ENCODE measurements at regions not wholly inside any gene's neighbourhood (a gene's known extent, or its start where the extent isn't known, plus 50 kb on each side); places are given as distances from the start of the nearest gene placed in this dataset.

DNA sequence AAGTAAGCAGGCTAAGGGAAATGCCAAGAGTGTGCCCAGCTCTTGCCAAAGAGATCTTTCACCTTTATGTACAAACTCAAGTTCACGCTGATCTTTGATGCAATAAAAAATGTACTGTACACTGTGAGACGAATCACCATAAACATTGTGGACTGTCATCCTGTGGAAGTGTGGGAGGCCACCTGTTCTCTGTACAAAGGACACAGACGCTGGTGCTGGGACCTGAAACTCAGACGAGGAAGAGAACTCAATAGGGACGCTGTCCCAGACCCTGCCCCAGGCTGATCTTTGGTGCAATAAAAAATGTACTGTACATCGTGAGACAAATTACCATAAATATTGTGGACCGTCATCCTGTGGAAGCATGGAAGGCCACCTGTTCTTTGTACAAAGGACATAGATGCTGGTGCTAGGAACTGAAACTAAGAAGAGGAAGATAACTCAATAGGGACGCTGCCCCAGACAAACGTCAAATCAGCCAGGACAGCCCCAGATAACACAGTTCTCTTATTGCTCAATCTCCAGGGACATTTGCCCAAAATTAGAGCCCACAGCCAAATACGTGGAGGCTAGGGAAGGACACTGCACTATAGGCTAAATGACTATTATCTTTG is 312.7 kb upstream of the SGK1 start:
- Histone ChIP-seq H3K27me3 (ENCODE audit: control insufficient read depth, insufficient read depth, low read length) (no peaks in the 10 kb centered on the region), H3K36me3 (ENCODE audit: control insufficient read depth, insufficient read depth, low read length) (no peaks in the 10 kb centered on the region), H3K4me3 (ENCODE audit: low read depth, low read length) (no peak overlapping the region)
- no peak for DNase-seq (ENCODE audit: low read depth)
- no peak for TF ChIP-seq CTCF (IDR thresholded peaks at IDR 0.05; ENCODE audit: insufficient read depth, low read length, poor library complexity, severe bottlenecking)

DNA sequence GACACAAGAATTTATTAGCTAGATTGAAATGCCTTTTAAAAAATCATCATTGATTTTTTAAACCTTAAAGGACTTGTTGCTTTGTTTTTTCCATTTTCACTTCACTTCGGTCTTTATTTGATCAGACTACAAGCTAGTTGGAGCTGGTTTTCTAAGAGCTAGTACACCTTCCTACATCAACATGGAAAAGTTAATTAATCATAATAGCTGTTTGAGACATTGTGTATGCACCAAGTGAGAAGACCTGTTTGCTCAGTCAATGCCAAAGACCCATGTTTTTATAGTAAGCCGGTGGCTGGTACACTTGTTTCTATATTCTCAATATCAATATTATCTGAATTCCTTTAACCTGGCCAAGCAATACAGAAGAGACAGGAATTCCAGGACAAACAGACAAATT is 310.2 kb upstream of the SGK1 start:
- Histone ChIP-seq H3K4me3 (ENCODE audit: low read depth, low read length) (no peak overlapping the region), H3K27me3 (ENCODE audit: control insufficient read depth, insufficient read depth, low read length) (no peaks in the 10 kb centered on the region), H3K36me3 (ENCODE audit: control insufficient read depth, insufficient read depth, low read length) (no peaks in the 10 kb centered on the region)
- DNase-seq (ENCODE audit: low read depth), result no peak
- TF ChIP-seq CTCF (IDR thresholded peaks at IDR 0.05; ENCODE audit: insufficient read depth, low read length, poor library complexity, severe bottlenecking), result no peak

DNA sequence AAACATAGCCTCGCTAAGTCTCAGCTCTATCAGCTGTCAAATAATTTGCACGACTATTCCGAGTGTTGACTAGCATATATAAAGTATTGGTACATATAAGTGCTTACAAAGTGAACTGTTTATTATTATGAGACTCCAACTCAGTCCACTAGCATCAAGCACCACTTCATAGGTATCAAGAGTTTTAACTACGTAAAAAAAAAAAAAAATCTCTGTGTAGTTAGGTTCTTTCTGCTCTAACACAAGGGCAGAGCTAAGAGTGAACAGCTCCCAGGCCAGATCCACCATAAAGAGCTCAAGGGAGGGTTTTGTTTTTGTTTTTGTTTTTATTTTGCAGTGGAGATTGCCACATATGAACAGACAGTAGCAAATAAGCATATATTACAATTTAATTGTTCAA is 309.8 kb upstream of the SGK1 start:
- Histone ChIP-seq H3K4me3 (ENCODE audit: low read depth, low read length) (no peak overlapping the region), H3K36me3 (ENCODE audit: control insufficient read depth, insufficient read depth, low read length) (no peaks in the 10 kb centered on the region), H3K27me3 (ENCODE audit: control insufficient read depth, insufficient read depth, low read length) (no peaks in the 10 kb centered on the region)
- no peak for DNase-seq (ENCODE audit: low read depth)
- no peak for TF ChIP-seq CTCF (IDR thresholded peaks at IDR 0.05; ENCODE audit: insufficient read depth, low read length, poor library complexity, severe bottlenecking)

GRCh38 chr6:134626589-134626988 is 308.7 kb upstream of the SGK1 start:
- H3K27me3 ChIP-seq (ENCODE audit: control insufficient read depth, insufficient read depth, low read length), result no peaks in the 10 kb centered on the region
- H3K36me3 ChIP-seq (ENCODE audit: control insufficient read depth, insufficient read depth, low read length), result no peaks in the 10 kb centered on the region
- H3K4me3 ChIP-seq (ENCODE audit: low read depth, low read length), result no peak overlapping the region
- no peak for TF ChIP-seq CTCF (IDR thresholded peaks at IDR 0.05; ENCODE audit: insufficient read depth, low read length, poor library complexity, severe bottlenecking)
- no peak for DNase-seq (ENCODE audit: low read depth)

- Histone ChIP-seq H3K27me3 (ENCODE audit: control insufficient read depth, insufficient read depth, low read length) (no peaks in the 10 kb centered on the region), H3K4me3 (ENCODE audit: low read depth, low read length) (no peak overlapping the region), H3K36me3 (ENCODE audit: control insufficient read depth, insufficient read depth, low read length) (no peaks in the 10 kb centered on the region)
- no peak for TF ChIP-seq CTCF (IDR thresholded peaks at IDR 0.05; ENCODE audit: insufficient read depth, low read length, poor library complexity, severe bottlenecking)
- DNase-seq (ENCODE audit: low read depth), result no peak
These were observed 308.2 kb upstream of the SGK1 start for GRCh38 chr6:134626086-134626485.

DNA sequence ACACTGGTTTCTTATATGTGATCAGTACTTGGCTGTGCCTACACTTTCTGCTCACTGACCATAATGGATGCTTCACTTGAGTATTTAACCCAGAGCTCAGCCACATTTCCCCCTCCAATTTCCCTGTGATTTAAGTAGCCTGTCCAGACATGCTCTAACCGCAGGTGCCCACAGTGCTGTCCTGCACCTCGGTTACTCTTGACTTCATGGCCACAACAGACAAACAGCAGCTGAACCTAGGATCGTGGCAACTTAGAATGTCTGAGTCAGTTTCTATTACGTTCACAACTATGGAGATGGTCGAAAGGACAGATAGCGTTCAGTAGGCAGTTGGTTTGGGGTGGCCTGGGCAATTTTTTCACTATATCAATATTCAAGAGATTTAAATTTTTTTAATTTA is 306.9 kb upstream of the SGK1 start:
- no peak for TF ChIP-seq CTCF (IDR thresholded peaks at IDR 0.05; ENCODE audit: insufficient read depth, low read length, poor library complexity, severe bottlenecking)
- DNase-seq (ENCODE audit: low read depth), result no peak
- H3K36me3 ChIP-seq (ENCODE audit: control insufficient read depth, insufficient read depth, low read length), result no peaks in the 10 kb centered on the region
- no peak overlapping the region for H3K4me3 ChIP-seq (ENCODE audit: low read depth, low read length)
- no peaks in the 10 kb centered on the region for H3K27me3 ChIP-seq (ENCODE audit: control insufficient read depth, insufficient read depth, low read length)
